WI38 (cell line): ENCODE measurements at regions not wholly inside any gene's neighbourhood (a gene's known extent, or its start where the extent isn't known, plus 50 kb on each side); places are given as distances from the start of the nearest gene placed in this dataset.
"Not testable (repeated sequence)": the region's sequence is repeated elsewhere in the genome, so short reads cannot be mapped to it uniquely, and the experiment has no call there.

Experiments
- H3K4me3 ChIP-seq: 2 replicates; pipeline ENCODE4 v1.5.1; 2011; ENCODE audit warnings: low read depth, mild to moderate bottlenecking, control low read depth, low read length
- CTCF ChIP-seq: IDR thresholded peaks from 2 replicates; pipeline ENCODE4 v1.5.1; 2012; ENCODE audit warnings: low read depth, mild to moderate bottlenecking, control low read depth, low read length

- H3K4me3 ChIP-seq, result no peak overlapping the region
- TF ChIP-seq CTCF, result no peak
Measured at GRCh38 chr12:13523536-13524307, 327.2 kb downstream of the EMP1 start.

- H3K4me3 ChIP-seq, result not testable (repeated sequence)
Measured at GRCh38 chr12:13518034-13518433, 321.5 kb downstream of the EMP1 start.

GRCh38 chr12:13509740-13510139 is 313.2 kb downstream of the EMP1 start:
- no peak for TF ChIP-seq CTCF
- H3K4me3 ChIP-seq, result no peak overlapping the region

- no peak overlapping the region for H3K4me3 ChIP-seq
- TF ChIP-seq CTCF, result no peak
Measured at GRCh38 chr12:13505636-13506035, 309.1 kb downstream of the EMP1 start.

GRCh38 chr12:13505224-13505623 is 308.7 kb downstream of the EMP1 start:
- no peak for TF ChIP-seq CTCF

GRCh38 chr12:13504736-13505135 is 308.2 kb downstream of the EMP1 start:
- H3K4me3 ChIP-seq, result no peak overlapping the region
- no peak for TF ChIP-seq CTCF

More at GRCh38 chr12:13505224-13505623, 308.7 kb downstream of the EMP1 start:
- H3K4me3 ChIP-seq, result no peak overlapping the region

- no peak for TF ChIP-seq CTCF
- no peak overlapping the region for H3K4me3 ChIP-seq
Measured at GRCh38 chr12:13504074-13504473, 307.5 kb downstream of the EMP1 start.
